IMR-90 (cell line): ENCODE measurements at regions not wholly inside any gene's neighbourhood (a gene's known extent, or its start where the extent isn't known, plus 50 kb on each side); places are given as distances from the start of the nearest gene placed in this dataset.

Experiments used
- ATAC-seq: fragments of 200-7000 bp; cut with Tn5 transposase; 2 replicates; pipeline ENCODE4 v1.9.1; 2020; ENCODE audit warnings: low read depth, mild to moderate bottlenecking, moderate library complexity
- BruUV-seq: library from RNA; stranded (reverse); fragments of 400-500 nt; replicated peaks from 2 replicates; lab custom pipeline; 2021; lab: Mats Ljungman, UMichigan
- CTCF ChIA-PET: fragments of 300-600 bp; formaldehyde crosslinking; extraction: SDS; loops from one replicate; lab custom pipeline; 2021; ENCODE audit warnings: antibody characterized with exemption; lab: Yijun Ruan, JAX
- POLR2A ChIA-PET: fragments of 300-600 bp; sonication (Branson Sonifier 250); formaldehyde crosslinking; loops from one replicate; lab custom pipeline; 2022; ENCODE audit warnings: antibody characterized with exemption; ENCODE audit not compliant: unreplicated experiment; lab: Charles Lee
- DNase-seq: peaks from one replicate; pipeline ENCODE4 v3.0.0; 2013
- H2AFZ ChIP-seq: replicated peaks from 2 replicates; pipeline ENCODE3; 2013; ENCODE audit warnings: low read length, mild to moderate bottlenecking; ENCODE audit not compliant: poor library complexity
- H2AK5ac ChIP-seq: 2 replicates; pipeline ENCODE4 v1.6.1; 2013; ENCODE audit warnings: low read depth, low read length, inconsistent platforms
- H2AK9ac ChIP-seq: replicated peaks from 2 replicates; pipeline ENCODE3; 2013; ENCODE audit warnings: mild to moderate bottlenecking, low read depth, low read length, moderate library complexity; ENCODE audit not compliant: poor library complexity
- H2BK120ac ChIP-seq: 2 replicates; pipeline ENCODE4 v1.6.1; 2013; ENCODE audit warnings: low read depth, low read length, inconsistent platforms
- H2BK15ac ChIP-seq: 3 replicates; pipeline ENCODE4 v1.6.1; 2013; ENCODE audit warnings: low read depth, low read length, inconsistent platforms
- H2BK20ac ChIP-seq: 2 replicates; pipeline ENCODE4 v1.6.1; 2013; ENCODE audit warnings: low read depth, mild to moderate bottlenecking, inconsistent platforms, low read length, moderate library complexity
- H2BK5ac ChIP-seq: 2 replicates; pipeline ENCODE4 v1.6.1; 2013; ENCODE audit warnings: mild to moderate bottlenecking, low read depth, low read length, inconsistent platforms; ENCODE audit not compliant: poor library complexity, severe bottlenecking
- H3K14ac ChIP-seq: replicated peaks from 2 replicates; pipeline ENCODE4 v1.6.1; 2013; ENCODE audit warnings: low read depth, low read length, inconsistent platforms
- H3K18ac ChIP-seq: 2 replicates; pipeline ENCODE4 v1.6.1; 2013; ENCODE audit warnings: low read depth, low read length, control low read depth
- H3K23ac ChIP-seq: 2 replicates; pipeline ENCODE4 v1.6.1; 2013; ENCODE audit warnings: low read depth, low read length, inconsistent platforms
- H3K27ac ChIP-seq: 2 replicates; pipeline ENCODE4 v1.5.1; 2013; ENCODE audit warnings: mild to moderate bottlenecking, control low read depth, low read length; ENCODE audit not compliant: insufficient read depth
- H3K27me3 ChIP-seq: 2 replicates; pipeline ENCODE4 v1.6.1; 2013; ENCODE audit warnings: low read length; ENCODE audit not compliant: control insufficient read depth, insufficient read depth
- H3K36me3 ChIP-seq: 2 replicates; pipeline ENCODE4 v1.6.1; 2013; ENCODE audit warnings: low read length, mixed read lengths; ENCODE audit not compliant: control insufficient read depth, insufficient read depth
- H3K4ac ChIP-seq: 2 replicates; pipeline ENCODE4 v1.6.1; 2013; ENCODE audit warnings: low read depth, low read length, inconsistent platforms
- H3K4me1 ChIP-seq: 2 replicates; pipeline ENCODE4 v1.6.1; 2013; ENCODE audit warnings: low read length, mixed read lengths; ENCODE audit not compliant: control insufficient read depth, insufficient read depth
- H3K4me2 ChIP-seq: 2 replicates; pipeline ENCODE4 v1.6.1; 2013; ENCODE audit warnings: low read depth, mild to moderate bottlenecking, control low read depth, low read length, moderate library complexity
- H3K4me3 ChIP-seq: 2 replicates; pipeline ENCODE4 v1.5.1; 2013; ENCODE audit warnings: low read depth, mild to moderate bottlenecking, control low read depth, low read length, moderate library complexity; ENCODE audit not compliant: insufficient read depth
- H3K56ac ChIP-seq: 2 replicates; pipeline ENCODE4 v1.6.1; 2013; ENCODE audit warnings: low read length, inconsistent platforms; ENCODE audit not compliant: insufficient read depth; ENCODE audit errors: extremely low read depth
- H3K79me1 ChIP-seq, 2 experiments: 2 replicates each; pipeline ENCODE4 v1.6.1; 2013; ENCODE audit warnings: low read length in 2 of 2, inconsistent platforms in 1 of 2, low read depth in 1 of 2
- H3K9ac ChIP-seq: 2 replicates; pipeline ENCODE4 v1.6.1; 2013; ENCODE audit warnings: low read depth, low read length, control low read depth
- H3K9me1 ChIP-seq: 2 replicates; pipeline ENCODE4 v1.6.1; 2013; ENCODE audit warnings: low read length, inconsistent platforms; ENCODE audit not compliant: insufficient read depth
- H3K9me3 ChIP-seq: 2 replicates; pipeline ENCODE4 v1.6.1; 2013; ENCODE audit warnings: low read length; ENCODE audit not compliant: control insufficient read depth, insufficient read depth
- H4K20me1 ChIP-seq: 2 replicates; pipeline ENCODE4 v1.6.1; 2013; ENCODE audit warnings: low read length, inconsistent platforms; ENCODE audit not compliant: insufficient read depth
- H4K5ac ChIP-seq: 2 replicates; pipeline ENCODE4 v1.6.1; 2013; ENCODE audit warnings: mild to moderate bottlenecking, low read depth, low read length, control low read depth
- H4K8ac ChIP-seq, 2 experiments: 2 replicates each; pipeline ENCODE4 v1.6.1; 2013; ENCODE audit warnings: low read depth in 2 of 2, low read length in 2 of 2, control low read depth in 1 of 2, inconsistent platforms in 1 of 2
- H4K91ac ChIP-seq: 2 replicates; pipeline ENCODE4 v1.6.1; 2013; ENCODE audit warnings: low read depth, low read length, inconsistent platforms; ENCODE audit not compliant: insufficient read depth
- BHLHE40 ChIP-seq: fragments of 150-350 bp; IDR thresholded peaks from 2 replicates; pipeline ENCODE4 v1.6.1; 2016; ENCODE audit warnings: mild to moderate bottlenecking, low read depth, low read length
- CEBPB ChIP-seq: IDR thresholded peaks from 2 replicates; pipeline ENCODE4 v1.6.1; 2012; ENCODE audit warnings: low read depth, low read length, improper control_type of control experiment
- CHD1 ChIP-seq: IDR thresholded peaks from 2 replicates; pipeline ENCODE4 v1.6.1; 2012; ENCODE audit warnings: low read depth, low read length, improper control_type of control experiment
- CTCF ChIP-seq: conservative IDR thresholded peaks from 2 replicates; pipeline ENCODE4 v1.5.1; 2012; ENCODE audit warnings: mild to moderate bottlenecking, low read depth, low read length, improper control_type of control experiment
- ELK1 ChIP-seq: fragments of 150-350 bp; IDR thresholded peaks from 2 replicates; pipeline ENCODE4 v1.6.1; 2016; ENCODE audit warnings: low read depth, mild to moderate bottlenecking, low read length, moderate library complexity, borderline replicate concordance
- FOS ChIP-seq: fragments of 150-350 bp; IDR thresholded peaks from 2 replicates; pipeline ENCODE4 v1.6.1; 2016; ENCODE audit warnings: low read depth, low read length
- MAFK ChIP-seq: IDR thresholded peaks from 2 replicates; pipeline ENCODE4 v1.6.1; 2012; ENCODE audit warnings: low read depth, low read length, improper control_type of control experiment
- MAZ ChIP-seq: IDR thresholded peaks from 2 replicates; pipeline ENCODE4 v1.6.1; 2012; ENCODE audit warnings: low read depth, mild to moderate bottlenecking, low read length, improper control_type of control experiment, moderate library complexity, borderline replicate concordance
- MXI1 ChIP-seq: IDR thresholded peaks from 2 replicates; pipeline ENCODE4 v1.6.1; 2012; ENCODE audit warnings: low read depth, mild to moderate bottlenecking, low read length, moderate library complexity, borderline replicate concordance
- NFE2L2 ChIP-seq: fragments of 150-350 bp; IDR thresholded peaks from 2 replicates; pipeline ENCODE4 v1.6.1; 2016; ENCODE audit warnings: low read depth, mild to moderate bottlenecking, low read length
- POLR2A ChIP-seq: IDR thresholded peaks from 2 replicates; pipeline ENCODE4 v1.6.1; 2012; ENCODE audit warnings: mild to moderate bottlenecking, low read depth, low read length
- RAD21 ChIP-seq: IDR thresholded peaks from 2 replicates; pipeline ENCODE4 v1.6.1; 2012; ENCODE audit warnings: low read length, improper control_type of control experiment
- RCOR1 ChIP-seq: IDR thresholded peaks from 2 replicates; pipeline ENCODE4 v1.6.1; 2012; ENCODE audit warnings: mild to moderate bottlenecking, low read length, improper control_type of control experiment; ENCODE audit not compliant: insufficient replicate concordance
- RFX5 ChIP-seq: IDR thresholded peaks from 2 replicates; pipeline ENCODE4 v1.8.0; 2012; ENCODE audit warnings: low read depth, mild to moderate bottlenecking, low read length, moderate library complexity
- SMC3 ChIP-seq: fragments of 150-350 bp; IDR thresholded peaks from 2 replicates; pipeline ENCODE4 v1.6.1; 2016; ENCODE audit warnings: low read depth, mild to moderate bottlenecking, antibody characterized with exemption, low read length, moderate library complexity
- WGBS, 2 experiments: methylation state at CpG; one replicate each; pipeline versions ENCODE4 v1.1.5 to v1.1.7; 2013; ENCODE audit warnings: missing lambda C conversion rate in 2 of 2; ENCODE audit not compliant: insufficient read length in 1 of 2; ENCODE audit errors: extremely low coverage in 2 of 2; 5-methylcytosine and 5-hydroxymethylcytosine counted together
- dilution Hi-C: fragments of 300-500 bp; cut with HindIII; formaldehyde crosslinking; loops from one replicate; pipeline ENCODE4 v1.14.3; 2018; ENCODE audit warnings: low sequenced_read_pairs; ENCODE audit not compliant: unreplicated experiment
- in situ Hi-C: fragments of 300-500 bp; cut with MboI; formaldehyde crosslinking; loops from 3 replicates; pipeline ENCODE4 v1.14.3; 2019; ENCODE audit warnings: low sequenced_read_pairs, inconsistent platforms, mixed read lengths
- intact Hi-C: fragments of 100-400 bp; cut with micrococcal nuclease; formaldehyde crosslinking; loops from 2 replicates; pipeline ENCODE4 v1.10.0; 2022
- TF ChIP-seq, protein P1 (sequence below): fragments of 150-350 bp; IDR thresholded peaks from 2 replicates; pipeline ENCODE4 v1.6.1; 2017; ENCODE audit warnings: mild to moderate bottlenecking, antibody characterized with exemption, low read length, low read depth

DNA sequence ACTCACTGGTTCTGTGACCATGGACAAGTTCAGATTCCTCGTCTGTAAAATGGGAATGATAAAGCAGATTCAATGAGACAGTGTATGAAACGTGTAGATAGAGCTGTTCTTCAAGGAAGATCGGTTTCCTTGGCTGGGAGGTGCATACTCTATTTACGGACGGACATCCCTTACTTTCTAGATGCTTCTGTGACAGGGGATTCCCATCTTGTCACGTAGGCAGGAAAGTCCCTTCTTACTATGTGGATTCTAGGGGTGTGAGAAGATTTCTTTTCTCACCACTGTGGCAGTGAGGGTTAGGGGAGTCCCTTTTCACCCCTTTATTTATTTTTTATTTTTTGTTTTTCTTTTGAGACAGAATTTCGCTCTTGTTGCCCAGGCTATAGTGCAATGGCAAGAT lies 180.9 kb upstream of the TBL1XR1 start:
- no peak overlapping the region for H2BK120ac ChIP-seq
- H3K9me1 ChIP-seq = no peaks in the 10 kb centered on the region
- H3K23ac ChIP-seq = no peak overlapping the region
- H3K27ac ChIP-seq = no peak overlapping the region
- H3K4me2 ChIP-seq = no peak overlapping the region
- no peak overlapping the region for H3K14ac ChIP-seq
- no CpG with 5 or more reads among the region's 7 CpGs for WGBS, 2 experiments
- no peak overlapping the region for H3K4me3 ChIP-seq
- H2AK5ac ChIP-seq = no peak overlapping the region
- H3K4ac ChIP-seq = no peak overlapping the region
- no peak overlapping the region for H3K18ac ChIP-seq
- in situ Hi-C loops = no loop called here
- no peak overlapping the region for H3K56ac ChIP-seq
- no peak overlapping the region for H4K8ac ChIP-seq
- no peaks in the 10 kb centered on the region for H3K36me3 ChIP-seq
- no peak overlapping the region for H4K91ac ChIP-seq
- DNase-seq (no peak), ATAC-seq (no peak)
- no peak overlapping the region for H4K5ac ChIP-seq
- dilution Hi-C loops = no loop called here
- H3K79me1 ChIP-seq = no peaks in the 10 kb centered on the region
- TF ChIP-seq RAD21 (no peak), MAFK (no peak), NFE2L2 (no peak), MAZ (no peak), RFX5 (no peak), CTCF (no peak), CHD1 (no peak), MXI1 (no peak), CEBPB (no peak), ELK1 (no peak), RCOR1 (no peak), FOS (no peak), BHLHE40 (no peak), SMC3 (no peak), POLR2A (no peak)
- TF ChIP-seq, protein P1, sequence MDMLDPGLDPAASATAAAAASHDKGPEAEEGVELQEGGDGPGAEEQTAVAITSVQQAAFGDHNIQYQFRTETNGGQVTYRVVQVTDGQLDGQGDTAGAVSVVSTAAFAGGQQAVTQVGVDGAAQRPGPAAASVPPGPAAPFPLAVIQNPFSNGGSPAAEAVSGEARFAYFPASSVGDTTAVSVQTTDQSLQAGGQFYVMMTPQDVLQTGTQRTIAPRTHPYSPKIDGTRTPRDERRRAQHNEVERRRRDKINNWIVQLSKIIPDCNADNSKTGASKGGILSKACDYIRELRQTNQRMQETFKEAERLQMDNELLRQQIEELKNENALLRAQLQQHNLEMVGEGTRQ = no peak
- POLR2A ChIA-PET = no interaction called here
- H2BK15ac ChIP-seq = no peak overlapping the region
- peaks cover 6% of the 10 kb centered on the region for H3K9me3 ChIP-seq
- H2BK20ac ChIP-seq = no peak overlapping the region
- no peak overlapping the region for H2AK9ac ChIP-seq
- no TSS peak for BruUV-seq
- CTCF ChIA-PET = no interaction called here
- no peaks in the 10 kb centered on the region for H3K27me3 ChIP-seq
- no peak overlapping the region for H2BK5ac ChIP-seq
- no peaks in the 10 kb centered on the region for H3K4me1 ChIP-seq
- H2AFZ ChIP-seq = no peak overlapping the region
- intact Hi-C loops = no loop called here
- H3K9ac ChIP-seq = no peak overlapping the region
- no peaks in the 10 kb centered on the region for H4K20me1 ChIP-seq
